PC-9 (cell line): ENCODE measurements at regions not wholly inside any gene's neighbourhood (a gene's known extent, or its start where the extent isn't known, plus 50 kb on each side); places are given as distances from the start of the nearest gene placed in this dataset.

Experiments
- BruUV-seq: library from RNA; stranded (reverse); fragments of 400-500 nt; replicated peaks from 2 replicates; lab custom pipeline; 2021; lab: Mats Ljungman, UMichigan
- CTCF ChIA-PET: fragments of 300-600 bp; sonication (Branson Sonifier 250); formaldehyde crosslinking; loops from one replicate; lab custom pipeline; 2022; ENCODE audit warnings: antibody characterized with exemption; lab: Charles Lee
- POLR2A ChIA-PET: fragments of 300-600 bp; sonication (Branson Sonifier 250); formaldehyde crosslinking; loops from one replicate; lab custom pipeline; 2022; ENCODE audit warnings: antibody characterized with exemption; ENCODE audit not compliant: unreplicated experiment; lab: Charles Lee
- DNase-seq, 2 experiments: peaks; one replicate each; pipeline versions ENCODE4 v3.0.0 to v3.0.0-alpha.2; 2015 to 2022; ENCODE audit warnings: mixed read lengths in 1 of 2
- H2AFZ ChIP-seq: fragments of 200-600 bp; sonication (generic); 2 replicates; pipeline ENCODE4 v1.8.1; 2017; ENCODE audit warnings: antibody characterized with exemption
- H3F3A ChIP-seq: fragments of 200-600 bp; sonication (generic); 2 replicates; pipeline ENCODE4 v1.8.1; 2017; ENCODE audit warnings: antibody characterized with exemption, mild to moderate bottlenecking, low read depth; ENCODE audit not compliant: insufficient read depth
- H3K27ac ChIP-seq: fragments of 200-600 bp; sonication (generic); 2 replicates; pipeline ENCODE4 v1.6.1; 2016; ENCODE audit warnings: mixed run types
- H3K27me3 ChIP-seq: fragments of 200-600 bp; sonication (generic); 2 replicates; pipeline ENCODE4 v1.6.1; 2016; ENCODE audit warnings: low read depth, mixed run types; ENCODE audit not compliant: insufficient read depth
- H3K36me3 ChIP-seq: fragments of 200-600 bp; sonication (generic); 2 replicates; pipeline ENCODE4 v1.6.1; 2016; ENCODE audit warnings: low read depth, mixed run types
- H3K4me1 ChIP-seq: fragments of 200-600 bp; sonication (generic); replicated peaks from 2 replicates; pipeline ENCODE4 v1.6.1; 2016; ENCODE audit warnings: mixed run types; ENCODE audit not compliant: insufficient read depth
- H3K4me2 ChIP-seq: fragments of 200-600 bp; sonication (generic); 2 replicates; pipeline ENCODE4 v1.6.1; 2017; ENCODE audit warnings: mixed run types
- H3K4me3 ChIP-seq: fragments of 200-600 bp; sonication (generic); 2 replicates; pipeline ENCODE4 v1.6.1; 2016; ENCODE audit warnings: mixed run types
- H3K79me2 ChIP-seq: fragments of 200-600 bp; sonication (generic); 2 replicates; pipeline ENCODE4 v1.6.1; 2017; ENCODE audit warnings: low read depth, mixed run types
- H3K9me2 ChIP-seq: fragments of 200-600 bp; sonication (generic); 2 replicates; pipeline ENCODE4 v1.8.1; 2017; ENCODE audit warnings: mild to moderate bottlenecking; ENCODE audit not compliant: insufficient read depth
- H3K9me3 ChIP-seq: fragments of 200-600 bp; sonication (generic); 2 replicates; pipeline ENCODE4 v1.8.1; 2016; ENCODE audit warnings: low read depth; ENCODE audit not compliant: insufficient read depth
- H4K20me1 ChIP-seq: fragments of 200-600 bp; sonication (generic); 2 replicates; pipeline ENCODE4 v1.8.1; 2017; ENCODE audit not compliant: insufficient read depth
- CTCF ChIP-seq: fragments of 200-600 bp; sonication (generic); conservative IDR thresholded peaks from 2 replicates; pipeline ENCODE4 v1.6.1; 2017; ENCODE audit warnings: mixed run types, antibody characterized with exemption, mild to moderate bottlenecking, moderate library complexity
- EZH2 ChIP-seq: fragments of 200-600 bp; sonication (generic); IDR thresholded peaks from 2 replicates; pipeline ENCODE4 v1.8.0; 2017; ENCODE audit warnings: antibody characterized with exemption, low read depth
- intact Hi-C: fragments of 100-400 bp; cut with micrococcal nuclease; formaldehyde crosslinking; loops from one replicate; pipeline ENCODE4 v1.10.0; 2022; ENCODE audit not compliant: unreplicated experiment

- no peak for DNase-seq
- Histone ChIP-seq H3K4me3 (no peak overlapping the region), H2AFZ (no peak overlapping the region), H3K79me2 (no peaks in the 10 kb centered on the region), H3K27me3 (no peaks in the 10 kb centered on the region), H3K27ac (no peak overlapping the region), H3F3A (no peaks in the 10 kb centered on the region), H3K9me3 (no peaks in the 10 kb centered on the region), H3K4me1 (no peaks in the 10 kb centered on the region), H4K20me1 (no peaks in the 10 kb centered on the region), H3K9me2 (no peaks in the 10 kb centered on the region), H3K4me2 (no peak overlapping the region), H3K36me3 (no peaks in the 10 kb centered on the region)
- TF ChIP-seq EZH2 (no peak), CTCF (no peak)
- ChIA-PET CTCF (no interaction called here), POLR2A (no interaction called here)
- intact Hi-C loops, result no loop called here
- BruUV-seq, result no TSS peak
Measured at GRCh38 chr6:54519161-54519560, 210.9 kb downstream of the TINAG start.

GRCh38 chr6:54525731-54526130 lies 217.5 kb downstream of the TINAG start:
- intact Hi-C loops, result no loop called here
- no peaks in the 10 kb centered on the region for H3K79me2 ChIP-seq
- no peak for TF ChIP-seq CTCF
- TF ChIP-seq EZH2, result no peak
- H3K4me1 ChIP-seq, result no peaks in the 10 kb centered on the region
- ChIA-PET POLR2A (no interaction called here), CTCF (no interaction called here)
- no TSS peak for BruUV-seq
- H3F3A ChIP-seq, result no peaks in the 10 kb centered on the region
- H4K20me1 ChIP-seq, result no peaks in the 10 kb centered on the region
- no peak overlapping the region for H3K4me3 ChIP-seq
- H3K27me3 ChIP-seq, result no peaks in the 10 kb centered on the region
- no peaks in the 10 kb centered on the region for H3K9me2 ChIP-seq
- H2AFZ ChIP-seq, result no peak overlapping the region
- no peaks in the 10 kb centered on the region for H3K36me3 ChIP-seq
- H3K4me2 ChIP-seq, result no peak overlapping the region
- no peak for DNase-seq
- no peak overlapping the region for H3K27ac ChIP-seq
- no peaks in the 10 kb centered on the region for H3K9me3 ChIP-seq

- Histone ChIP-seq H3K36me3 (no peaks in the 10 kb centered on the region), H3K79me2 (no peaks in the 10 kb centered on the region), H3K4me3 (no peak overlapping the region), H2AFZ (no peak overlapping the region), H3F3A (no peaks in the 10 kb centered on the region), H4K20me1 (no peaks in the 10 kb centered on the region), H3K9me2 (no peaks in the 10 kb centered on the region), H3K27ac (no peak overlapping the region), H3K4me1 (no peaks in the 10 kb centered on the region), H3K27me3 (no peaks in the 10 kb centered on the region), H3K4me2 (no peak overlapping the region), H3K9me3 (no peaks in the 10 kb centered on the region)
- no TSS peak for BruUV-seq
- ChIA-PET POLR2A (no interaction called here), CTCF (no interaction called here)
- TF ChIP-seq EZH2 (no peak), CTCF (no peak)
- intact Hi-C loops, result no loop called here
- DNase-seq, result no peak
Measured at GRCh38 chr6:54533567-54533966, 225.3 kb downstream of the TINAG start.
